SK-N-SH (cell line): ENCODE measurements at regions not wholly inside any gene's neighbourhood (a gene's known extent, or its start where the extent isn't known, plus 50 kb on each side); places are given as distances from the start of the nearest gene placed in this dataset.

Experiments
- CTCF ChIA-PET: fragments of 300-600, 350-600 bp; formaldehyde crosslinking; extraction: SDS; loops from one replicate; lab custom pipeline; 2021; lab: Yijun Ruan, JAX
- POLR2A ChIA-PET: fragments of 350-600 bp; sonication (Branson Sonifier 250); formaldehyde crosslinking; extraction: SDS; loops from one replicate; lab custom pipeline; 2020; ENCODE audit warnings: antibody characterized with exemption, inconsistent platforms; lab: Yijun Ruan, JAX
- DNase-seq: peaks from one replicate; pipeline ENCODE4 v3.0.0; 2012
- H2AFZ ChIP-seq: fragments of 200-600 bp; sonication (generic); 2 replicates; pipeline ENCODE4 v1.8.1; 2016; ENCODE audit warnings: antibody characterized with exemption, mild to moderate bottlenecking, low read depth
- H3F3A ChIP-seq: fragments of 200-600 bp; sonication (generic); replicated peaks from 2 replicates; pipeline ENCODE3; 2016; ENCODE audit warnings: antibody characterized with exemption, mild to moderate bottlenecking; ENCODE audit not compliant: insufficient read depth
- H3K27ac ChIP-seq, 2 experiments: fragments of 200-500 bp in 1 of 2; fragments of 200-600 bp in 1 of 2; sonication (Bioruptor generic) in 1 of 2; sonication (generic), shearing (Covaris generic) in 1 of 2; 2 replicates each; pipeline versions ENCODE4 v1.5.1 to v1.6.1; 2014 to 2016; ENCODE audit warnings: low read depth in 2 of 2, inconsistent platforms in 1 of 2, low read length in 1 of 2, mild to moderate bottlenecking in 1 of 2, mixed read lengths in 1 of 2
- H3K27me3 ChIP-seq: fragments of 200-600 bp; sonication (generic), shearing (Covaris generic); 2 replicates; pipeline ENCODE4 v1.6.1; 2016; ENCODE audit warnings: mixed run types; ENCODE audit not compliant: insufficient read depth
- H3K36me3 ChIP-seq, 2 experiments: fragments of 200-500 bp in 1 of 2; fragments of 200-600 bp in 1 of 2; sonication (Bioruptor generic) in 1 of 2; sonication (generic) in 1 of 2; replicated peaks in 1 of 2; 2 replicates each; pipeline versions ENCODE3 to v1.5.1; 2014 to 2016; ENCODE audit warnings: low read length in 1 of 2, mild to moderate bottlenecking in 1 of 2; ENCODE audit not compliant: insufficient read depth in 2 of 2, control insufficient read depth in 1 of 2
- H3K4me1 ChIP-seq, 2 experiments: fragments of 200-500 bp in 1 of 2; fragments of 200-600 bp in 1 of 2; sonication (Bioruptor generic) in 1 of 2; sonication (generic), shearing (Covaris generic) in 1 of 2; 2 replicates each; pipeline versions ENCODE4 v1.5.1 to v1.6.1; 2014 to 2016; ENCODE audit warnings: low read depth in 1 of 2, low read length in 1 of 2, mixed run types in 1 of 2; ENCODE audit not compliant: insufficient read depth in 2 of 2, control insufficient read depth in 1 of 2
- H3K4me2 ChIP-seq: fragments of 200-600 bp; sonication (generic), shearing (Covaris generic); 2 replicates; pipeline ENCODE4 v1.6.1; 2017; ENCODE audit warnings: mixed run types
- H3K4me3 ChIP-seq, 2 experiments: fragments of 200-500 bp in 1 of 2; fragments of 200-600 bp in 1 of 2; sonication (Bioruptor generic) in 1 of 2; sonication (generic), shearing (Covaris generic) in 1 of 2; 2 replicates each; pipeline versions ENCODE4 v1.5.1 to v1.8.1; 2014 to 2016; ENCODE audit warnings: low read depth in 2 of 2, inconsistent platforms in 1 of 2, low read length in 1 of 2, mild to moderate bottlenecking in 1 of 2, mixed read lengths in 1 of 2, moderate library complexity in 1 of 2
- H3K79me2 ChIP-seq: fragments of 200-600 bp; sonication (generic); 2 replicates; pipeline ENCODE4 v1.8.1; 2017; ENCODE audit warnings: mild to moderate bottlenecking; ENCODE audit not compliant: insufficient read depth
- H3K9ac ChIP-seq: fragments of 200-600 bp; sonication (generic); 2 replicates; pipeline ENCODE4 v1.6.1; 2017; ENCODE audit warnings: mixed run types
- H3K9me2 ChIP-seq: fragments of 200-600 bp; sonication (generic); 2 replicates; pipeline ENCODE4 v1.6.1; 2017; ENCODE audit warnings: mixed run types
- H3K9me3 ChIP-seq: fragments of 200-600 bp; sonication (generic); 2 replicates; pipeline ENCODE4 v1.6.1; 2017; ENCODE audit warnings: mixed run types, mild to moderate bottlenecking, moderate library complexity
- H4K20me1 ChIP-seq: fragments of 200-600 bp; sonication (generic); 2 replicates; pipeline ENCODE4 v1.6.1; 2017; ENCODE audit warnings: mild to moderate bottlenecking, mixed run types; ENCODE audit not compliant: insufficient read depth
- EP300 ChIP-seq, 2 experiments: IDR thresholded peaks; 2 replicates each; pipeline versions ENCODE4 v1.4.0 to v1.6.1; 2012; ENCODE audit warnings: borderline replicate concordance in 1 of 2, low read depth in 1 of 2, low read length in 1 of 2
- MXI1 ChIP-seq: IDR thresholded peaks from 2 replicates; pipeline ENCODE4 v1.6.1; 2012; ENCODE audit warnings: mild to moderate bottlenecking, low read depth, low read length, improper control_type of control experiment
- NFIC ChIP-seq: IDR thresholded peaks from 2 replicates; pipeline ENCODE4 v1.4.0; 2012; ENCODE audit warnings: borderline replicate concordance
- POLR2AphosphoS5 ChIP-seq: IDR thresholded peaks from 2 replicates; pipeline ENCODE4 v1.6.1; 2012; ENCODE audit warnings: low read depth, low read length
- RXRA ChIP-seq: IDR thresholded peaks from 2 replicates; pipeline ENCODE4 v1.4.0; 2012; ENCODE audit warnings: low read depth, mild to moderate bottlenecking, borderline replicate concordance
- SIN3A ChIP-seq: IDR thresholded peaks from 2 replicates; pipeline ENCODE4 v1.6.1; 2012; ENCODE audit warnings: low read depth, mild to moderate bottlenecking, low read length, moderate library complexity, borderline replicate concordance
- TCF12 ChIP-seq: IDR thresholded peaks from 2 replicates; pipeline ENCODE4 v1.4.0; 2012
- USF1 ChIP-seq: IDR thresholded peaks from 2 replicates; pipeline ENCODE4 v1.4.0; 2012; ENCODE audit warnings: low read depth, borderline replicate concordance
- USF2 ChIP-seq: fragments of 150-350 bp; IDR thresholded peaks from 2 replicates; pipeline ENCODE4 v1.6.1; 2017; ENCODE audit warnings: antibody characterized with exemption, low read length, low read depth, borderline replicate concordance
- WGBS: methylation state at CpG from one replicate; pipeline ENCODE4 v1.1.6; 2017; ENCODE audit warnings: low lambda C conversion rate; 5-methylcytosine and 5-hydroxymethylcytosine counted together
- TF ChIP-seq, protein P1 (sequence below): IDR thresholded peaks from 2 replicates; pipeline ENCODE4 v1.6.1; 2012; ENCODE audit warnings: mild to moderate bottlenecking, low read depth, low read length, moderate library complexity
- TF ChIP-seq, protein P2 (sequence below): IDR thresholded peaks from 2 replicates; pipeline ENCODE4 v1.4.0; 2012; ENCODE audit warnings: low read depth

GRCh38 chr3:98679986-98680385 is 83.2 kb upstream of the ST3GAL6 start (continued):
- TF ChIP-seq USF1, result no peak
- no peak for TF ChIP-seq RXRA
- TF ChIP-seq, protein P1, sequence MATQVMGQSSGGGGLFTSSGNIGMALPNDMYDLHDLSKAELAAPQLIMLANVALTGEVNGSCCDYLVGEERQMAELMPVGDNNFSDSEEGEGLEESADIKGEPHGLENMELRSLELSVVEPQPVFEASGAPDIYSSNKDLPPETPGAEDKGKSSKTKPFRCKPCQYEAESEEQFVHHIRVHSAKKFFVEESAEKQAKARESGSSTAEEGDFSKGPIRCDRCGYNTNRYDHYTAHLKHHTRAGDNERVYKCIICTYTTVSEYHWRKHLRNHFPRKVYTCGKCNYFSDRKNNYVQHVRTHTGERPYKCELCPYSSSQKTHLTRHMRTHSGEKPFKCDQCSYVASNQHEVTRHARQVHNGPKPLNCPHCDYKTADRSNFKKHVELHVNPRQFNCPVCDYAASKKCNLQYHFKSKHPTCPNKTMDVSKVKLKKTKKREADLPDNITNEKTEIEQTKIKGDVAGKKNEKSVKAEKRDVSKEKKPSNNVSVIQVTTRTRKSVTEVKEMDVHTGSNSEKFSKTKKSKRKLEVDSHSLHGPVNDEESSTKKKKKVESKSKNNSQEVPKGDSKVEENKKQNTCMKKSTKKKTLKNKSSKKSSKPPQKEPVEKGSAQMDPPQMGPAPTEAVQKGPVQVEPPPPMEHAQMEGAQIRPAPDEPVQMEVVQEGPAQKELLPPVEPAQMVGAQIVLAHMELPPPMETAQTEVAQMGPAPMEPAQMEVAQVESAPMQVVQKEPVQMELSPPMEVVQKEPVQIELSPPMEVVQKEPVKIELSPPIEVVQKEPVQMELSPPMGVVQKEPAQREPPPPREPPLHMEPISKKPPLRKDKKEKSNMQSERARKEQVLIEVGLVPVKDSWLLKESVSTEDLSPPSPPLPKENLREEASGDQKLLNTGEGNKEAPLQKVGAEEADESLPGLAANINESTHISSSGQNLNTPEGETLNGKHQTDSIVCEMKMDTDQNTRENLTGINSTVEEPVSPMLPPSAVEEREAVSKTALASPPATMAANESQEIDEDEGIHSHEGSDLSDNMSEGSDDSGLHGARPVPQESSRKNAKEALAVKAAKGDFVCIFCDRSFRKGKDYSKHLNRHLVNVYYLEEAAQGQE, result no peak
- no peak for TF ChIP-seq NFIC

GRCh38 chr3:98680723-98681122 is 82.4 kb upstream of the ST3GAL6 start:
- DNase-seq, result no peak
- 86% methylated on average over 5 of the region's 5 CpGs for WGBS
- no peaks in the 10 kb centered on the region for H3K79me2 ChIP-seq
- H2AFZ ChIP-seq, result no peak overlapping the region
- H3K9me3 ChIP-seq, result peaks cover 7% of the 10 kb centered on the region; the same call in 1 of the 2 replicates
- H3K4me1 ChIP-seq, result no peaks in the 10 kb centered on the region
- no peak overlapping the region for H3K4me2 ChIP-seq
- TF ChIP-seq MXI1 (no peak), NFIC (no peak), TCF12 (no peak), EP300 (IDR thresholded peaks at IDR 0.05; ENCODE audit: borderline replicate concordance in 1 of 2, low read depth in 1 of 2, low read length in 1 of 2) (no peak), USF2 (no peak), SIN3A (no peak), POLR2AphosphoS5 (no peak)
- TF ChIP-seq, protein P1, result no peak
- TF ChIP-seq, protein P2, sequence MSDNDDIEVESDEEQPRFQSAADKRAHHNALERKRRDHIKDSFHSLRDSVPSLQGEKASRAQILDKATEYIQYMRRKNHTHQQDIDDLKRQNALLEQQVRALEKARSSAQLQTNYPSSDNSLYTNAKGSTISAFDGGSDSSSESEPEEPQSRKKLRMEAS, result no peak
- ChIA-PET CTCF (no interaction called here), POLR2A (no interaction called here)
- H3F3A ChIP-seq, result no peaks in the 10 kb centered on the region
- no peak overlapping the region for H3K27ac ChIP-seq
- no peaks in the 10 kb centered on the region for H3K27me3 ChIP-seq
- no peak overlapping the region for H3K9ac ChIP-seq
- H3K4me3 ChIP-seq, result no peak overlapping the region; a peak in 1 of 4 replicates
- H4K20me1 ChIP-seq, result no peaks in the 10 kb centered on the region
- no peaks in the 10 kb centered on the region for H3K36me3 ChIP-seq
- H3K9me2 ChIP-seq, result no peaks in the 10 kb centered on the region
